ENCODE measurements at regions not wholly inside any gene's neighbourhood (a gene's known extent, or its start where the extent isn't known, plus 50 kb on each side); places are given as distances from the start of the nearest gene placed in this dataset.
"Not testable (repeated sequence)": the region's sequence is repeated elsewhere in the genome, so short reads cannot be mapped to it uniquely, and the experiment has no call there.

- DNase-seq: no peak
Observed at GRCh38 chr14:104307246-104307626, 168.8 kb downstream of the KIF26A start.

DNA sequence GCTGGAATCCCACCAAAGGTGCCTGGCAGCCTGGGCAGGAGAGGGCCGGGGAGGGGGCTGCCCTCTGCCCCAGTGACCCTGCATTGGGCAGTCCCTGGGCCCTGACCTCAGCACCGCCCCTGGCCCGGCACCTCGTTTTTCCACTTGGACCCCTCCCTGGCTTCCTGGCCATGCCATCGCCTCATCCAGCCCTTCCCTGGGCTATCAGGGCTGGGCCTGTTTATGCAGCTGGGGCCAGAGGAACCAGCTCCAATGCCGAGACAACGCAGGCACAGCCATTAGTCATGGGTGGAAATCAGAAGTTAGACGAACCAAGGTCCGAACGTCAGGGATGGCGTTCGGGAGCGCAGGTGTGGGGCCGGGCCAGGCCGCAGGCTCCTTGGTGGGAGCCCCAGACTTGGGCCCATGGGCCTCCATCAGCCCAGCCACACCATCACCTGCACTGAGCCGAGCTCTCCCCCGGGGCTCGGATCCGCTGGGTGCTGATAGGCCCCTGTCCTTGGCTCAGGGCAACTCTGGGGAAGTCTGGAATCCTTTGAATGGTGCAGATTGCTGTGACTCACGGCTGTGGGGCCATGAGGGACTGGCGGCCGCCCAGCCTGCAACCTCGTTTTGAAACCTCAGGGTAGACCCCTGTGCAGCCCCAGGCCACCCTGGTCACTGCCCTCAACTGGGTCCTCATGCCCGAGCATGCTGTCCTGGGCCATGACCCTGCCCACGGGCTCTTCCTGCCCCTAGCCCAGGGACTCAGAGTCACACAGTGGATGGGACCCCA is 169.4 kb downstream of the KIF26A start:
- no peak for DNase-seq

GRCh38 chr14:104308534-104308933 is 170.1 kb downstream of the KIF26A start:
- DNase-seq: not testable (repeated sequence)

- no peak for DNase-seq
Observed at GRCh38 chr14:104309657-104310369, 171.4 kb downstream of the KIF26A start.

DNA sequence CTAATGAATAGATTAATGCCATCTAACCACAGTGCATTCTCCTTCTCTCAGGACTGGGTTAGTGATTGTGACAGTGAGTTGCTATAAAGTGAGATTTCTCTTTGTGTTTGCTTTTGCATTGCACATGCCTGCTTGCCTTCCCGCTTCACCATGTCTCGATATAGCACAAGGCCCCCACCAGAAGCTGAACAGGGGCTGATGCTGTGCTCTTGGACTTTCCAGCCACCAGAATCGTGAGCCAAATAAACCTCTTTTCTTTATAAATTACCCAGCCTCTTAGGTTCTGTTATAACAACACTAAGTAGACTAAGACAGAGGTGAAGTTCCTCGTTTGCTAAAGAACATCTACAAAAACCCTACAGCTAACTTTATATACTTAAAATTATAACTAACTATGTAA is 173.0 kb downstream of the KIF26A start:
- DNase-seq: no peak

DNA sequence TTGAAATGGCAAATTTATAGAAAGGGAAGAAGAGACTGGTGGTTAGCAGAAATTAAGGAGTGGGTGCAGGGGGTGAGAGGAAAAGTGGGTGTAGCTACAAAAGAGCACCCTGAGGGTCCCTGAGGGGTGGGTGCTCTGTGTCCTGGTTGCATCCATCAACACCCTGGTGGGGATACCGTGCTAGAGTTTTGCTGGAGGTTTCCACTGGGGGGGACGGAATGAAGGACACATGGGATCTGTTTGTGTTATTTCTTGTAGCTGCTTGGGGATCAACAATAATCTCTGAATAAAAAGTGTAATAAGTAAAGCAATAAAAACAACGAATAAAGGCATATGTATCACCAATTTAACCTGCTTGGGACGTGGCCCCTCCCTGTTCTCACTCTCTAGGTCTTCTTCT is 175.3 kb downstream of the KIF26A start:
- no peak for DNase-seq

DNA sequence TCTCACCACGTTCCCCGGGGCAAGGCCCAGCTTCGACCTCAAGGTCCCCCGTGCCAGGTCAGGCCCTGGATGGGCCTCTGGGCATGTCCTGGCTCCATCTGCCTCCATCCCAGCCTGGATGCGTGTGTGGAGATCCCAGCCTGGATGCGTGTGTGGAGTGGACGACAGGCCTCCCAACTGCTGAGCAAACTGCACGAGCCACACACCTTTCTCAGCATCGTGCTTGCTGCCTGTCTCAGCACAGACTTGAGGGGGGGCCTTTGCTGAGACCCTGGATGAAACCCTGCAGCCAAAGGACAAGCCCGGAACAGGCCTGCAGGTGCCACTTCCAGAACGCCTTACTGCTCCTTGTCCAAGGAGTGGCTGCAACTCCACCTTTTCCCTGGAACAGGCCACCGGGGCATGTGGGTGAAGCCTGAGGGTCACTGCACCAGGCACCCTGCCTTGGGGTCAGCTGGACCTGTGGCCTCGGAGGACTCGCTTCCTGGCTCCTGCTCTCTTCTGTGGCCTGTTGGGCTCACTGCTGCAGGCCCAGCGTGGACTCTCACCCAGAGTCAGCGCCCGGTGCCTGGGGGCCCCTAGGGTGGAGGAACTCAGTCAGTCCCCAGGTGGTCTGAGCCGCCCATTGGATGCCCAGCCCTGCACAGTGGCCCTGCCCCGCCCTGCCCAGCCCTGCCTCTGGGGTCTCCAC is 176.0 kb downstream of the KIF26A start:
- no peak for DNase-seq

DNA sequence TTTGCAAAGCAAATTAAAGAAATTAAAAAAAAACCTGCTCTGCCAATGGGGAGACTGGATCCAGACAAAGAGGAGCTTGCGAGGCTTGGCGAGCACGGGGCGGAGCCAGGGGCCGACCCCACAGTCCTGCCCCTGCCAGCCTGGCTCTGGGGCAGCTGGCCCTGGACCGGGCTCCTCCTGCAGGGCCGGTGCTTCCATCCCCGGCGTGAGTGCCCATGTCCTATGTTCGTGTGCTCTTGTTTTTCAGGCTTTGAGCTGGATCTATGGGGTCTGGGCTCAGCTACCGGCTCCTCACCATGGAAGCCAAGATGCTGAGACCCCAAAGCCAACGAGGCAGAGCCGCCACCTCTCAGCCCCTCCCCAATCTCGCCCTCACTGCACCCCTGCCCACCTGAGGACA is 176.8 kb downstream of the KIF26A start:
- DNase-seq: no peak

DNA sequence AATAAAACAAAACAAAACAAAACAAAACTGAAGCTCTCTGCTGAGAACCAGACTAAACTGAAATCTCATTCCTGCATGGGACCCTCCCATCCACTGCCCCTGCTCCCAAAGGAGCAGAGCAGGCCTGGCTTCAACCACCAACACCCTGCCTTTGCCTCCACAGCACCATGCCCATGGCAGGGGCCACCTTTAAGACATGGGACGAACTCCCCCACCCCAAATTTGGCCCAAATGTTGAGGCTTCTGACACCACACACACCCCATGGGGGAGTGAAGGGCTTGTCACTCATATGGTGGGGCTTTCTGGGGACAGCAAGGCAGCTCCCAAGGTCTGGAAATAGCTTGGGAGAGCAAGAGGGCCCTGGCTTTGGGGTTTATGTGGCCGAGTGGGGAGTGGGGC is 177.2 kb downstream of the KIF26A start:
- DNase-seq: no peak

DNA sequence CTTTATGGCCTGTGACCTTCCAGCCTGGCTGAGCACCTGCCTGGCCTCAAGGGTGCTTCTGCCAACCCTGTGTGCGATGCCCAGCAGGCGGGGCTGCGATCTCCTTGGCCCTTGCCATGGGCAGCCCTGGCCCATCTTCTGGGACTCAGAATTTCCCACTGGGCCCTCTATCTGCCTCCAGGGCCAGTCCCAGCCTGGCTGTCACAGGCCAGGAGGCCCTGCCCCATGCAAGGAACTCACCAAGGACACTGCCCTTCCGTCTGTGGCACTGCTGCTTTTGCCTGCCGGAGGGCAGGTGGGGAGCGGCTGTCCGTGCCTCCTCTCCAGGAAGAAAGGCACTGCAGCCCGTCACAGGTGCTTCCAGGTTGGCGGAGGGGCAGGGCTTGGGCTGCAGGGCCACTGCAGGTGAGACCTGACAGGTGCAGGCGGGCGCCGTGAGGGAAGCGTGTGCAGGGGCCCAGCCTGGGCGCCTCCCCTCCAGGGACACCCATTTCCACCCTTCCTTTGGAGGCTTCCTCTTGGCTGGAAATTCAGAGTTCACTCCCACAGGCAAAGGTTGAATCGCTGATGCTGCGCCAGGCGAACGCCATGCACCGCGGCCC is 177.8 kb downstream of the KIF26A start:
- DNase-seq: no peak

DNA sequence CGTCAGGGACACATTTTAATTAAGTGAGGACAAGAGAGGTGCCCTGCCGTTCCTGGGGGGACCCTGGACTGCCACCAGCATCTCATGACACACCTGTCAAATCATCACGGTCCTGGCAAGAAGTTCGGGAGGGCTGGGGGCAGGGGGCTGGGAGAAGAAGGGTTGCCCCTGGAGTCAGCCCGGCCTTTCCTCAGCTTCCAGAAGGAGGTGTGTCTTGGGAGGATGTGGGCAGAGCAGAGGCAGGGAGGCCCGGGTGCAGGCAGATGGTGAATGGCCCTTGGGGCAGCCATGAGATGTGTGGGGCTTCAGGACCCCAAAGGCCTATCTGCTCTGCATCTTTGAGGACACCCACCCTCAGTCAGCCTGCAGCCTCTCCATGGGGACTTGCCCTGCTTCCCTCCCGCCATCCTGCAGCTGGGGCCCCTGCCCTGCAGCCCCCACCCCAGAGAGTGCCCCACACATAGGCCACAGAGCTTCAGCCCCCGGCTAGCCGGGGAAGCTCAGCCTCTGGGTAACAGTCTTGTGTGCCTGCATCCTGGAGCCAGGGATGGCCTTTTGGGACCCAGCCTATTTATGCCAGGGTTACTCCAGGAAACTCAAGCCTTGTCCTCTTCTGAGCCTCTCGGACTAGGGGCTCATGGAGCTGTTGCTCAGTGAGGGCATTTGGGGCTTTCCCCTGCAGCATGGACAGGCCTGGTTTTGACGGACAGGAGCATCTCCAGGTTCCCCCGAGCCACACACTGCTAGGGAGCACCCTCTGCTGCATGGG is 178.5 kb downstream of the KIF26A start:
- no peak for DNase-seq

DNA sequence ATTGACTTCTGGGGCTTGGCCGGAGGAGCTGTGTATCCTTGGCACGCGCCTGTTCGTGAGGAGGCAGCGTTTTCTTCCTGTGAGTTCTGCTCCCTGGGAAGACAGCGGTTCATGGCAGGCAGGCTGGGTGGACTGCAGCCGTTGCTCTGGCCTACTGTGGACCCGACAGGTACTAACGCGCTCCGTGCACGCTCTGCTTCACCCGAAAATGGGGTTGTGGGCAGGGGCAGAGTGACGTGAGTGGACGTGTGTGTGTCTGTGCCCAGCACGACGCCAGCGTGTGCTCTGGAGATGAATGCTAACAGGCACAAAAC is 179.1 kb downstream of the KIF26A start:
- no peak for DNase-seq

DNA sequence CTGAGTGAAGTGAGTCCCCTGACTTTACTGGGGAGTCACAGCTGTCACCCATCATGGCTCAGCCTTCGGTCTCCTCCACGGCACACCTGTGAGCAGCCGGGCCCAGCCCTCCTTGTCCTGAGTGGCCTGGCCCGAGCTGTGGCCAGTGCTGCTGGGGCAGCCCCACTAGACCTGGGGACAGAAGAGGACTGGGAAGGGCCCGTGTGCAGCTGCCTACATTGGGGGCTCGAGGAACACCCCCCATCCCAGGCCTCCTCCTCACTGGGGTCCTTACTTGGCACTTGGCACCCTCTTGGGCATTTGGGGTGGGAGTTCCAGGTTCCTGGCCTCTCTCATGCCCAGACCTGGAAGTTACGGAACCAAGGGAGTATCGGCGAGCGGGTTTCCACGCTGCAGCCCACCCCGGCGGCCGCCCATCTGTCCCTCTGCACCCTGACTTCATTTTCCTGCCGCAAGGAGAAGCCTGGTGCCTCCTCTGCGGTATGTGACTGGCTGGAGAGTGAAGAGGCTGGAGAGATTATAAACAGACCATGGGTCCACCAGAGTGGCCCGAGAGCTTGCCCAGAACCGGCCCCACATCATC is 179.7 kb downstream of the KIF26A start:
- DNase-seq: no peak

- DNase-seq: no peak
Observed at GRCh38 chr14:104318558-104319490, 180.4 kb downstream of the KIF26A start.

GRCh38 chr14:104319491-104320241 is 181.3 kb downstream of the KIF26A start:
- DNase-seq: no peak

GRCh38 chr14:104320611-104321086 is 182.3 kb downstream of the KIF26A start:
- DNase-seq: no peak

GRCh38 chr14:104321088-104321801 is 182.9 kb downstream of the KIF26A start:
- DNase-seq: no peak

DNA sequence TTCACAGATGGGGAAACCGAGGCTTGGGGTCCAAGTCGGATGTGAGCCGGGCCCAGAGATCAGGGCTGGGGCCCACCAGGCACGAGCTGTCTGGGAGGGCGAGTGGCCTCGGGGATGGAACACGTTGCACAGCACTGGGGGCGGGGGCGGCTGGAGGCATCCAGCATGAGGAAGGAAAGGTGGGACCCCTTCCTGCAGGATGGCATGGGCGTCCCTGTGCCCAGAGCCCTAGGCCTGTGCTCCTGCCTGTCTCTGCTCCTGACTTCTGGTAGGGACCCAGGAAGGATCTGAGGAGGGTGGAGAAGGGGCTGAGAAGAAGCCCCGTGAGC is 183.4 kb downstream of the KIF26A start:
- no peak for DNase-seq

GRCh38 chr14:104322531-104323366 is 184.4 kb downstream of the KIF26A start:
- no peak for DNase-seq
